T-cell (primary cell): ENCODE measurements at regions not wholly inside any gene's neighbourhood (a gene's known extent, or its start where the extent isn't known, plus 50 kb on each side); places are given as distances from the start of the nearest gene placed in this dataset.

Experiments used
- ATAC-seq, 4 experiments: fragments of 200-7000 bp in 3 of 4; fragments of 150-1000 bp in 1 of 4; cut with Tn5 transposase; replicated peaks in 1 of 4; 1 replicate in 3 of 4; 2 replicates in 1 of 4; pipeline ENCODE4 v1.10.0; 2021; ENCODE audit warnings: moderate library complexity in 3 of 4, mild to moderate bottlenecking in 2 of 4, moderate number of reproducible peaks in 1 of 4
- CTCF ChIA-PET, 2 donors: fragments of 300-600 bp; sonication (Branson Sonifier 250); formaldehyde crosslinking; loops; one replicate each; lab custom pipeline; 2022; ENCODE audit warnings: antibody characterized with exemption in 2 of 2; lab: Charles Lee
- POLR2A ChIA-PET, 2 donors: fragments of 300-600 bp; sonication (Branson Sonifier 250); formaldehyde crosslinking; loops; one replicate each; lab custom pipeline; 2022; ENCODE audit warnings: antibody characterized with exemption in 2 of 2; lab: Charles Lee
- DNase-seq, 35 experiments: peaks; one replicate each; pipeline versions ENCODE4 v3.0.0 to v3.0.0-alpha.2; 2013 to 2023
- H3K27ac ChIP-seq: one replicate; pipeline ENCODE4 v1.5.1; 2013; ENCODE audit warnings: low read length
- H3K27me3 ChIP-seq, 2 experiments: replicated peaks in 1 of 2; 1 replicate in 1 of 2; 2 replicates in 1 of 2; pipeline versions ENCODE4 v1.6.1 to v1.7.0; 2013; ENCODE audit warnings: low read length in 1 of 2, mixed read lengths in 1 of 2; ENCODE audit not compliant: control insufficient read depth in 2 of 2, insufficient read depth in 2 of 2; ENCODE audit errors: extremely low read depth in 1 of 2
- H3K36me3 ChIP-seq, 2 donors: 1 replicate in 1 of 2; 2 replicates in 1 of 2; pipeline versions ENCODE4 v1.6.1 to v1.7.0; 2013; ENCODE audit warnings: low read length in 1 of 2; ENCODE audit not compliant: control insufficient read depth in 2 of 2, insufficient read depth in 1 of 2; ENCODE audit errors: extremely low read depth in 1 of 2
- H3K4me1 ChIP-seq, 2 experiments: 1 replicate in 1 of 2; 2 replicates in 1 of 2; pipeline versions ENCODE4 v1.6.1 to v1.7.0; 2013; ENCODE audit warnings: low read length in 2 of 2, mixed read lengths in 1 of 2; ENCODE audit not compliant: insufficient read depth in 2 of 2, control insufficient read depth in 1 of 2; ENCODE audit errors: extremely low read depth in 1 of 2
- H3K4me3 ChIP-seq, 2 donors: 1 replicate in 1 of 2; 2 replicates in 1 of 2; pipeline versions ENCODE4 v1.5.1 to v1.7.0; 2013; ENCODE audit warnings: mild to moderate bottlenecking in 2 of 2, low read length in 1 of 2, moderate library complexity in 1 of 2; ENCODE audit not compliant: control insufficient read depth in 1 of 2; ENCODE audit errors: extremely low read depth in 1 of 2
- H3K9me3 ChIP-seq: 2 replicates; pipeline ENCODE4 v1.7.0; 2013
- H3K27ac Mint-ChIP-seq, 2 donors: one replicate each; pipeline ENCODE4 v1.8.0; 2020 to 2021; ENCODE audit warnings: mild to moderate bottlenecking in 2 of 2, mixed read lengths in 2 of 2
- H3K27me3 Mint-ChIP-seq, 2 donors: one replicate each; pipeline ENCODE4 v1.8.0; 2021 to 2022; ENCODE audit warnings: mixed read lengths in 2 of 2
- H3K36me3 Mint-ChIP-seq: one replicate; pipeline ENCODE4 v1.8.0; 2021; ENCODE audit warnings: mixed read lengths
- H3K4me1 Mint-ChIP-seq, 3 donors: one replicate each; pipeline ENCODE4 v1.8.0; 2020 to 2022; ENCODE audit warnings: mixed read lengths in 3 of 3, mild to moderate bottlenecking in 1 of 3
- H3K4me3 Mint-ChIP-seq, 3 donors: one replicate each; pipeline ENCODE4 v1.8.0; 2020 to 2022; ENCODE audit warnings: mild to moderate bottlenecking in 3 of 3, mixed read lengths in 3 of 3, moderate library complexity in 3 of 3
- H3K9me3 Mint-ChIP-seq, 3 donors: one replicate each; pipeline ENCODE4 v1.8.0; 2020 to 2022; ENCODE audit warnings: mixed read lengths in 3 of 3
- WGBS: methylation state at CpG from one replicate; pipeline ENCODE4 v1.1.5; 2013; ENCODE audit warnings: missing lambda C conversion rate; ENCODE audit not compliant: insufficient coverage; 5-methylcytosine and 5-hydroxymethylcytosine counted together

DNA sequence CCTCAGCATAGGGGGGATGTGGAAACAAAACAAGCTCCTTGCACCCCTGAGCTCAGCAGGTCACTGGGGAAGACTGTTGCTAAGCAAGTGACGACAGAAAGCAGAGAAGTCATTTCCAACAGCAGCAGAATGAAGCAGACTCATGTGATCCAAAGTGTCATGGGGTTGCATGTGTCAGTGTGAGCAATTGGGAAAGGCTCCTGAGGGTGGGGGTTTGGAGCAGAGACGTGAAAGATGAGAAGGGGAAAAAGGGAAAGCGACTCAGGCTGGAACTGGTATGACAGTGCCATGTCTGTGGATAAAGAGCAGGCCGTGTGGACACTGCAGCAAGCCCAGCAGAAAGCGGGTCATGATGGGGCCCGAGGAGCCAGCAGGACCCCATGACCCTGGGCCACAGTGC is 363.9 kb downstream of the PREX1 start:
- no peaks in the 10 kb centered on the region for H3K9me3 ChIP-seq
- peaks cover 0 to 8% of the 10 kb centered on the region in 2 experiments for H3K27me3 ChIP-seq
- DNase-seq (no peak), ATAC-seq (no peak)
- no peak overlapping the region for H3K4me3 Mint-ChIP-seq
- no peaks in the 10 kb centered on the region for H3K36me3 ChIP-seq
- no peaks in the 10 kb centered on the region for H3K36me3 Mint-ChIP-seq
- peaks cover 8 to 14% of the 10 kb centered on the region in 2 donors for H3K27me3 Mint-ChIP-seq
- ChIA-PET POLR2A (no interaction called here), CTCF (no interaction called here)
- WGBS: 76% methylated on average over 6 of the region's 6 CpGs
- no peaks in the 10 kb centered on the region for H3K4me1 Mint-ChIP-seq
- H3K27ac Mint-ChIP-seq: no peak overlapping the region
- no peaks in the 10 kb centered on the region for H3K4me1 ChIP-seq
- H3K9me3 Mint-ChIP-seq: no peaks in the 10 kb centered on the region
- no peak overlapping the region for H3K4me3 ChIP-seq
- H3K27ac ChIP-seq: no peak overlapping the region

- CTCF ChIA-PET: no interaction called here
- Histone ChIP-seq H3K9me3 (no peaks in the 10 kb centered on the region), H3K36me3 (no peaks in the 10 kb centered on the region), H3K4me3 (no peak overlapping the region), H3K27me3 (peaks cover 0 to 13% of the 10 kb centered on the region in 2 experiments), H3K27ac (no peak overlapping the region), H3K4me1 (no peaks in the 10 kb centered on the region)
- WGBS: 84% methylated on average over 9 of the region's 11 CpGs
- H3K36me3 Mint-ChIP-seq: no peaks in the 10 kb centered on the region
- no peak overlapping the region for H3K4me3 Mint-ChIP-seq
- DNase-seq (no peak), ATAC-seq (no peak)
- POLR2A ChIA-PET: no interaction called here
- no peaks in the 10 kb centered on the region for H3K9me3 Mint-ChIP-seq
- no peak overlapping the region for H3K27ac Mint-ChIP-seq
- no peaks in the 10 kb centered on the region for H3K4me1 Mint-ChIP-seq
- H3K27me3 Mint-ChIP-seq: peaks cover 12 to 17% of the 10 kb centered on the region in 2 donors
Observed at GRCh38 chr20:48463096-48463720, 364.6 kb downstream of the PREX1 start.

DNA sequence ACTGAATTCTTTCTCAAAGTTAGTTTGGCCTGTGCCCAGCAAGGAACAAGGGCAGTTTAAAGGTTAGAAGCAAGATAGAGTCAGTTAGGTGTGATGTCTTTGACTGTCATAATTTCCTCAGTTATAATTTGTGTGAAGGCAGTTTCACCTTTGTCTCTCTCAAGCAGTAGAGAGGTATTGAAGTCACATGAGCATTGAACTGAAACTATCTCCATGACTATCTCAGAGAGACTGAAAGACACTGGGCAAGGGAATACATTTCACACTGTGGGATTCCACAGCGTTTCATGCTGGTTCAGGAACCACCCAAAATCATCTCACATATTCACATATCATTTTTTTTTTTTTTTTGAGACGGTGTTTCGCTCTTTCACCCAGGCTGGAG is 366.1 kb downstream of the PREX1 start:
- Histone ChIP-seq H3K4me3 (no peak overlapping the region), H3K27ac (no peak overlapping the region), H3K36me3 (no peaks in the 10 kb centered on the region), H3K4me1 (no peaks in the 10 kb centered on the region), H3K27me3 (peaks cover 0 to 13% of the 10 kb centered on the region in 2 experiments), H3K9me3 (no peaks in the 10 kb centered on the region)
- Mint-ChIP-seq H3K9me3 (no peaks in the 10 kb centered on the region), H3K27ac (no peak overlapping the region), H3K4me1 (no peaks in the 10 kb centered on the region), H3K27me3 (peaks cover 13 to 15% of the 10 kb centered on the region in 2 donors), H3K4me3 (no peak overlapping the region), H3K36me3 (no peaks in the 10 kb centered on the region)
- ChIA-PET POLR2A (no interaction called here), CTCF (no interaction called here)
- 76% methylated on average over 2 of the region's 3 CpGs for whole genome bisulfite sequencing
- DNase-seq (no peak), ATAC-seq (no peak)

- no peaks in the 10 kb centered on the region for H3K36me3 ChIP-seq
Observed at GRCh38 chr20:48461091-48461734, 366.6 kb downstream of the PREX1 start.

DNA sequence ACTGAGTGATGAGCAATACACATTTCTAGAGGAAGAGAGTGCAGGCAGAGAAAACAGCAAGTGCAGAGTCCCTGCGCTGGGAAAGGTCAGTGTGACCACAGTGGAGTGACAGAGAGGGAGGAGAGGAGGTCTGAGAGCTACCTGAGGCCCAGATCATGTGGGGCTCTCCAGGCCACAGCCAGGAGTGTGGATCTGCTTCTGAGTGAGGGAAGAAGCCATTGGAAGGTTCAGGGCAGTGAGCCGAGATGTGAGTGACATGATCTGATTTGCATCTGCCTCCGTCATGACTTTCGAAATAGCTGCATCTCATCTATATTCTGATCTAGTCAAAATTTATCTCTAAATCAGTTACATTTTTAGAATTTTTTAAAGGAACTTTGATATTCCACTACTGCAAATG is 367.1 kb downstream of the PREX1 start:
- POLR2A ChIA-PET: no interaction called here
- Mint-ChIP-seq H3K4me3 (no peak overlapping the region), H3K9me3 (no peaks in the 10 kb centered on the region), H3K27ac (no peak overlapping the region), H3K36me3 (no peaks in the 10 kb centered on the region), H3K27me3 (peaks cover 13 to 20% of the 10 kb centered on the region in 2 donors), H3K4me1 (peaks cover 0 to 4% (median 0%) of the 10 kb centered on the region in 3 donors)
- WGBS: 92% methylated on average over 1 of the region's 4 CpGs
- CTCF ChIA-PET: no interaction called here
- H3K36me3 ChIP-seq: no peaks in the 10 kb centered on the region
- ATAC-seq: no peak
- DNase-seq: no peak
- no peak overlapping the region for H3K4me3 ChIP-seq
- no peaks in the 10 kb centered on the region for H3K9me3 ChIP-seq
- H3K27me3 ChIP-seq: peaks cover 0 to 20% of the 10 kb centered on the region in 2 experiments
- no peaks in the 10 kb centered on the region for H3K4me1 ChIP-seq
- no peak overlapping the region for H3K27ac ChIP-seq

More at GRCh38 chr20:48461091-48461734, 366.6 kb downstream of the PREX1 start:
- Mint-ChIP-seq H3K4me3 (no peak overlapping the region), H3K27ac (no peak overlapping the region), H3K4me1 (no peaks in the 10 kb centered on the region), H3K9me3 (no peaks in the 10 kb centered on the region), H3K36me3 (no peaks in the 10 kb centered on the region), H3K27me3 (peaks cover 13 to 15% of the 10 kb centered on the region in 2 donors)
- no peak overlapping the region for H3K4me3 ChIP-seq
- peaks cover 0 to 15% of the 10 kb centered on the region in 2 experiments for H3K27me3 ChIP-seq
- no peak for ATAC-seq
- no peaks in the 10 kb centered on the region for H3K9me3 ChIP-seq
- ChIA-PET CTCF (no interaction called here), POLR2A (no interaction called here)
- no peak for DNase-seq
- H3K27ac ChIP-seq: no peak overlapping the region
- WGBS: 44% methylated on average over 12 of the region's 12 CpGs
- H3K4me1 ChIP-seq: no peaks in the 10 kb centered on the region

DNA sequence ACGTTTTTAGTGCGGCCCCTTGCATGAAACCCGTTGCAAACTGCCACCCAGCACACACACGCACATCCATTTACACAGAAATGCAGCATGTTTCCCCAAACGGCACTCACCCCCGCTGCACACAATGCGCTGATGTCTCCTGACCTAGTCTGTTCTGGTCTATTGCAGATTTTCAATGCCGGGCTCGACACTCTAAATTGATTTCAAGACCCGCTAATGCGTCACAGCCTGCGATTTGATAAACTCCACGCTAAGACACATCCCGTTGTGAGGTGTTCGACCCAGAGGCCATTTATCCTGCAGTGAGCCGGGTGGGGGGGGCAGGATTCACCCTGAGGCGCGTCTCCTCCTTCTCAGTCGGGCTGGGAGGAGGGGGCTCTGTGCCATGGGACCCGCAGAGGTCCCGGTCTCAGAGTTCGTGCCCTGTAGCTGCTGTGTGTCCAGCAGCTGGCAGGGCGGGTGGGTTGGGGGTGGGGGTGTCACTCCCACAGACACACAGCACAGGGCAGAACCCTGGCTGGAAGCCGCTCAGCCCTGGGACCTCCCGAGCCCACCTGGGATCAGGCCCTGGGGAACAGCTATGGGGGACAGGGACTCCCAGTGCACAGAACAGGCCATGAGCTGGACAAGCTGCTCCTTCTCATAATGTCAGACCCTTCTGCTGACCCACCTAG is 367.9 kb downstream of the PREX1 start:
- no peaks in the 10 kb centered on the region for H3K36me3 Mint-ChIP-seq
- no peak for ATAC-seq

More for the DNA sequence above, 367.9 kb downstream of the PREX1 start:
- POLR2A ChIA-PET: no interaction called here
- Mint-ChIP-seq H3K27ac (no peak overlapping the region), H3K9me3 (no peaks in the 10 kb centered on the region), H3K27me3 (peaks cover 13 to 23% of the 10 kb centered on the region in 2 donors), H3K4me1 (peaks cover 0 to 4% (median 0%) of the 10 kb centered on the region in 3 donors), H3K4me3 (no peak overlapping the region)
- H3K27me3 ChIP-seq: peaks cover 0 to 28% of the 10 kb centered on the region in 2 experiments
- no peak overlapping the region for H3K4me3 ChIP-seq
- H3K9me3 ChIP-seq: no peaks in the 10 kb centered on the region
- DNase-seq: no peak
- CTCF ChIA-PET: no interaction called here
- H3K27ac ChIP-seq: no peak overlapping the region
- H3K4me1 ChIP-seq: no peaks in the 10 kb centered on the region
- H3K36me3 ChIP-seq: no peaks in the 10 kb centered on the region
- 92% methylated on average over 11 of the region's 25 CpGs for WGBS
